Nephron progenitor cell (in vitro differentiated cells): ENCODE measurements at regions not wholly inside any gene's neighbourhood (a gene's known extent, or its start where the extent isn't known, plus 50 kb on each side); places are given as distances from the start of the nearest gene placed in this dataset.
A peak's percentile ranks its signal among the peaks of the same experiment; 100 is the strongest.

Source experiments
- DNase-seq: peaks from one replicate; pipeline ENCODE4 v3.0.0; 2021
- H3K27ac Mint-ChIP-seq: 2 replicates; pipeline ENCODE4 v1.8.0; 2021; ENCODE audit warnings: mild to moderate bottlenecking, moderate library complexity, mixed read lengths
- H3K27me3 Mint-ChIP-seq: 2 replicates; pipeline ENCODE4 v1.8.0; 2021; ENCODE audit warnings: mild to moderate bottlenecking, low read depth, mixed read lengths; ENCODE audit not compliant: poor library complexity
- H3K36me3 Mint-ChIP-seq: 2 replicates; pipeline ENCODE4 v1.8.0; 2021; ENCODE audit warnings: low read depth, mixed read lengths
- H3K4me1 Mint-ChIP-seq: 2 replicates; pipeline ENCODE4 v1.8.0; 2021; ENCODE audit warnings: mixed read lengths
- H3K4me3 Mint-ChIP-seq: 2 replicates; pipeline ENCODE4 v1.8.0; 2021; ENCODE audit warnings: mild to moderate bottlenecking, moderate library complexity, mixed read lengths
- H3K9me3 Mint-ChIP-seq: 2 replicates; pipeline ENCODE4 v1.8.0; 2021; ENCODE audit warnings: mild to moderate bottlenecking, moderate library complexity, mixed read lengths
- CTCF ChIP-seq: fragments of 200-600 bp; sonication (generic); IDR thresholded peaks from 2 replicates; pipeline ENCODE4 v1.5.0; 2021; ENCODE audit warnings: antibody characterized with exemption

GRCh38 chr4:188613976-188614375 lies 474.7 kb downstream of the TRIML1 start:
- Mint-ChIP-seq H3K9me3 (no peaks in the 10 kb centered on the region), H3K27me3 (peaks cover 4% of the 10 kb centered on the region), H3K4me1 (peaks cover under 1% of the 10 kb centered on the region), H3K36me3 (no peaks in the 10 kb centered on the region), H3K4me3 (no peak overlapping the region), H3K27ac (no peak overlapping the region)
- no peak for TF ChIP-seq CTCF
- DNase-seq, result no peak

GRCh38 chr4:188619456-188620149 lies 480.4 kb downstream of the TRIML1 start:
- Mint-ChIP-seq H3K27me3 (peaks cover 4% of the 10 kb centered on the region), H3K9me3 (no peaks in the 10 kb centered on the region), H3K4me3 (no peak overlapping the region), H3K36me3 (no peaks in the 10 kb centered on the region), H3K4me1 (peaks cover 14% of the 10 kb centered on the region), H3K27ac (peak overlapping the region; percentile 16)
- no peak for DNase-seq
- TF ChIP-seq CTCF, result no peak

GRCh38 chr4:188620608-188621007 lies 481.4 kb downstream of the TRIML1 start:
- no peaks in the 10 kb centered on the region for H3K9me3 Mint-ChIP-seq
- H3K36me3 Mint-ChIP-seq, result no peaks in the 10 kb centered on the region
- H3K4me1 Mint-ChIP-seq, result peaks cover 14% of the 10 kb centered on the region
- no peak for DNase-seq
- H3K27ac Mint-ChIP-seq, result peak overlapping the region; percentile 10
- no peak for TF ChIP-seq CTCF
- peaks cover 4% of the 10 kb centered on the region for H3K27me3 Mint-ChIP-seq
- no peak overlapping the region for H3K4me3 Mint-ChIP-seq

GRCh38 chr4:188623314-188623854 lies 484.1 kb downstream of the TRIML1 start:
- no peak for TF ChIP-seq CTCF
- DNase-seq, result no peak
- Mint-ChIP-seq H3K4me1 (peaks cover 14% of the 10 kb centered on the region), H3K9me3 (no peaks in the 10 kb centered on the region), H3K36me3 (no peaks in the 10 kb centered on the region), H3K27ac (no peak overlapping the region), H3K4me3 (no peak overlapping the region), H3K27me3 (peaks cover 4% of the 10 kb centered on the region)

GRCh38 chr4:188624370-188624769 lies 485.1 kb downstream of the TRIML1 start:
- no peak for DNase-seq
- TF ChIP-seq CTCF, result no peak
- Mint-ChIP-seq H3K9me3 (no peaks in the 10 kb centered on the region), H3K36me3 (no peaks in the 10 kb centered on the region), H3K27me3 (peaks cover 3% of the 10 kb centered on the region), H3K4me1 (peaks cover 10% of the 10 kb centered on the region), H3K27ac (no peak overlapping the region), H3K4me3 (no peak overlapping the region)

GRCh38 chr4:188627892-188628291 lies 488.7 kb downstream of the TRIML1 start:
- peaks cover 5% of the 10 kb centered on the region for H3K27me3 Mint-ChIP-seq
- no peak overlapping the region for H3K4me3 Mint-ChIP-seq
- H3K4me1 Mint-ChIP-seq, result no peaks in the 10 kb centered on the region
- TF ChIP-seq CTCF, result no peak
- no peak overlapping the region for H3K27ac Mint-ChIP-seq
- no peak for DNase-seq
- peaks cover 11% of the 10 kb centered on the region for H3K9me3 Mint-ChIP-seq
- peaks cover 3% of the 10 kb centered on the region for H3K36me3 Mint-ChIP-seq
